CD4-positive, alpha-beta T cell treated with Interleukin-1 beta for 1 hour (primary cell): ENCODE measurements at regions not wholly inside any gene's neighbourhood (a gene's known extent, or its start where the extent isn't known, plus 50 kb on each side); places are given as distances from the start of the nearest gene placed in this dataset.
A peak's percentile ranks its signal among the peaks of the same experiment; 100 is the strongest.

Experiments
- DNase-seq, 2 donors: peaks; one replicate each; pipeline ENCODE4 v3.0.0-alpha.2; 2020 to 2022

DNA sequence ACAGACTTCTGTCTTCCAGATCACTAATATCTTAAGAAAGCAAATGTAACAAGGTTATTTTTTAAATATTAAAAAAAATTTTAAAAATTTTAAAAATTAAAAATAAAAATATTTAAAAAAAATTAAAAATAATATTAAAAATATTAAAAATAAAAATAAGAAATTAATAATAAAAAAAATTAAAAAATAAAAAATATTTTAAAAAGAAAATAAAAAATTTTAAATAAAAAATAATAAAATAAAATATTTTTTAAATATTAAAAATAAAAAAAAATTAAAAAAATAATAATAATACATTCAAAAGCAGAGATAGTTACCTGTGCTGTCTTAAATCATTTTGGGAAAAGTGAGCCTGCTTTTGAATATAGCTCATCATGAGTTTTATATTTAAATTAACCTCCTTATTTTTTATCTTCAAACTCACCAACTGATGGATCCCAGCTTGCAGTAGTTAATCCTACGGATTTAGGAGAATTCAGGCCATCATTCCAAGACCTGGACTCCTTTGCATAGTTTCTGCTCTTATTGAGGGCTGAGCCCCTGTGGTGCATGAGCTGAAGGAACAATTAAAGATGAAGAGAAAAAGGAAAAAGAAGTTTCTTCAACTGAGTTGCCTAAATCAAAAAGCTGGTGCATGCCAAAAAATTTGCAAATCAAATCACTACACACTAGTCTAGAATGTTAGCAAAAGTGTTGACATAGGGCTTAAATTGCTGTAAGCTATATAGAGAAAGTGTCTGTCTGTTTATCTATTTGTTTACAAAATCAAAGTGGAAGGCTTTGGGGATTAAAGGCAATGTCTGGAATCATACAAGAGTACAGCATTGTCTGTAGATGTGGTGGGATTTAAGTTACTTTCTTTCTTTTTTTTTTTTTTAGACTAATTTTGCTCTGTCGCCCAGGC, 50.5 kb upstream of the ZNF438 start:
- DNase-seq, result no peak

- peak; percentile 48 to 67 for DNase-seq
Measured at GRCh38 chr10:31083765-31084184, 52.1 kb upstream of the ZNF438 start.

DNA sequence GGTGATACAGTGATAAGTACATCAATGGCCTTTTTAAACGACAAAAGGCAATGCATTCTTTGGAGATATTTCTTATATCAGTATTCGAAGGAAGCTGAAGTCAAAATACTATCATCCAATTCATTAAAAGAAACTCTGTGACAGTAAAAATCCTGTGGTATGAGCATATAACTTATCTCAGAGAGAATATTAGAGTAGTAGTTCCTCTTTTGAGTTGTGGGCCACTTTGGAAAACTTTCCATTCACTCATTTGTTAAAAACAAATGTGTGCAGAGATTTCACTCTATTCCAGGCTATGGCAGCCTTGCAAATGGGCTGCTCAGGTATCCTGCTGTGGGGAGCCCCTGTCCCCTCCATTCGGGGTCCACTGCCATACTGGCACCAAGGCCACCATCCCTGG, 55.3 kb upstream of the ZNF438 start:
- no peak for DNase-seq

DNA sequence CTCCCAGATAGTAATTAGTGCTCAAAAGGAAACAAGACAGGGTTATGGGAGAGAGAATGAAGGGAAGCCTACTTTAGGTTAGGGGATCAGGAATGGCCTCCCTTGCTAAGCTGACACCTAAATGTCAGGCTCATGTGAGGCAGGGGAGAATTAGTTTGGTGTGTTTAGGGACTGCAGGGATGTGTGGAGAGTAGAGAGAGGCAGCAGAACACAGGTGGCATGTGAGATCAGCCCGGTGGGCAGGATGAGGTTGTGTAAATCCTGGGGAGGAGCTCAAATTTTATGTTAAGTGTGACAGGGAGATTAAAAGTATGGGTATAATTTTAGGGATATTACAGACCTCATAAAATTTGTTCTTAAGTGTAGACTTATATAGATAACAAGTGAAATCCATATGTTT, 56.2 kb upstream of the ZNF438 start:
- DNase-seq, result no peak

DNA sequence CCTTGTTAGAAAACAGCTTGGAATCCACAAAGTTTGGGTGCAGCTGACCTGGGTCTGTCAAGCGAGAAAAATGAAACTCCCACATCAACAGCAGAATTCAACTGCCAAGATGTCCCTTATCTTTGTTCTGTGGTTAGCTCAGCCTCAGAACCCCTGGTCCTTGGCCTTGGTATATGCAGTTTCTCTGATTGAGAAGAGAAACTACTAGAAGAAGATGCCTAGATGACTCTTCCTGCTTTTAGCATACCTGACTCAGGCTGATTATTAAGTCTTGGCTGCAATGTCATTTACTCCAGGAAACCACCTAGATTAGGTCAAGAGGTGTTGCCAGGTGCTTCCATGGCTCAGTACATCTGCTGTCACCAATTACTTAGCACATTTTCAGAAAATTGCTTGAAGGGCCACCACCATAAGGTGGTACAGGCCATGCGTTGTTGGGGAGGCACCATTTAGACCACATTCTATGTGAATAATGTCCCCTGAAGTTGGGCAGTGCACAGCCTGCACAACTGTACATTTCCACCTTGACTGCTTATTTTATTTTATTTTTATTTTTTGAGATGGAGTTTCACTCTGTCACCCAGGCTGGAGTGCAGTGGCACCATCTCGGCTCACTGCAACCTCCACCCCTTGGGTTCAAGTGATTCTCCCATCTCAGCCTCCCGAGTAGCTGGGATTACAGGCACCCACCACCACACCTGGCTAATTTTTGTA, 59.4 kb upstream of the ZNF438 start:
- peak in 1 of 2 donors; percentile 5 for DNase-seq

DNA sequence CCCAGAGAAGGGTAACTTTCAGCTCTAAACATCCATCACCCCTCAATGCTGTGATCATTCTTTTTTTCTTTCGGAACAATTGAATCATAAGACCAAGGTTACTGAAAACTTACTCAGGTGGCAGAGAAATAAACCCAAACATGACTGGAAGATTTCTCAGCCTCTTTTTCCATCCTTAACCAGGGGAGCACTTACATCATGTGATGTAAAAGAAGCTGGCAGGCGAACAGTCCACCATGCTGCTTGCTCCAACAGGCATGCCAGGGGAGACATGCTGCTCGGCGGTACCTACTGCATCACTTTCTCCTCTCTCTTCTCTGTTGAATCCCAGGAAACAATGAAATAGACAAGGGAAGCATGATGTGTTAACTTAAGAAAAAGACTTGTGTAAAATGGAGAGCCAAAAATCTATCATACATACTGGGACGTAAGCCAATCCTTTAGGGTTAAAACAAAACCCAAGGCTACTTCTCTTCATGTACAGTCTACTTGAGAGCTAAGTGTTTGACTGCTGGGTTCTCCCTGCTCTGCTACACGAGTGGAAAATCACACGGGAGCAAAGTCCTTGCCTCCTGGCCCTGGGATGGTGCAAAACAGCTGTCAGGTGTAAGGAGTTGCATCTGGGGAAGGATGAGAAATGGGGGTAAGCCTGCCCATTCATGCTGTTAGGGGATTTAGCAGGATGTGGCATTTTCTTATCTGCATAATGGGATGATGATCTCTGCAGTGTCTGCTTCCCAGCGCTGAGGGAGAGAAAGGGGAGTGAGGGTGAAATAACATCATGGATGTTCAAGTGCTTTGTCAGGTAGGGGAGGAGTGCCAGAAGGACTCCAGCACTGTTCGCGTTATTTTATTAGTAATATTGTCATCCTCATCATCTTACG, 64.3 kb upstream of the ZNF438 start:
- DNase-seq, result no peak

DNA sequence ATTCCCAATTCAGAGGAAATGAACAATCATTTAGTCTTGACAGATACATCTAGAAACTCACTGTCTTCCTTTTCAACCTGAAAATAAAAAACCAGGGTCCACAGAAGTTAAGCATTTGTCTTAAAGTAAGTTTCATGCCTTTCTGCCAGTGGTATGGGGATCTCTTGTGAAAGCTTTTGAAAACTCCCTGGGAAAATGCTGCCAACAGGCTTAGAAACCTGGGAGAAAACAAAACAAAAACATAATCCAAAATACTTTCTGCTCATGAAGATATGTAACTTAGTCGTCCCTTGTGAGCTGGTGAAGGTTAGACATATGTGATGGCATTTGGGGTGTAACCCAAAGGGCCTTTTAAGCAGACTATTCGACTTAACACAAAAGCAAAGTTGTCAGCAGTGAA, 66.4 kb upstream of the ZNF438 start:
- no peak for DNase-seq

- DNase-seq, result no peak
Measured at GRCh38 chr10:31099094-31099493, 67.4 kb upstream of the ZNF438 start.

DNA sequence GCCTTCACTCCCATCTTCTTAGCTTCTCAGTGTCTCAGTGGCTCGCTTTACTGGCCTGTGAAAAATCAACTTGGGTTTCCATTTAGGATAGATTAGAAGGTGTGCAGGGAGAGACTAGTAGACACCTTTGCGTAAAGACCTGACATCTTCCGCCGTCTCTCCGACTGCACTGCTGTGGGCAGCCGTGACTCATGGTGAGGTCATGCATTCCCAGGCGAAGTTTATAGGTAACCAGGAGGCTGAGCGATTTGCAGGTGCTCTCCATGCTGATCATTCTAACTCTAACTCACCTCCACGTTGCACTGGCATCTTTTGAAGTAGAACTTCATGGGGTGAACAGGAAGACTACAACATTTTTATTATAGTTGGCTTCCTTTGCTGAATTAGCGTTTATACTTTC, 68.0 kb upstream of the ZNF438 start:
- no peak for DNase-seq

GRCh38 chr10:31100115-31100601, 68.5 kb upstream of the ZNF438 start:
- no peak for DNase-seq

GRCh38 chr10:31100662-31101061, 69.0 kb upstream of the ZNF438 start:
- no peak for DNase-seq

DNA sequence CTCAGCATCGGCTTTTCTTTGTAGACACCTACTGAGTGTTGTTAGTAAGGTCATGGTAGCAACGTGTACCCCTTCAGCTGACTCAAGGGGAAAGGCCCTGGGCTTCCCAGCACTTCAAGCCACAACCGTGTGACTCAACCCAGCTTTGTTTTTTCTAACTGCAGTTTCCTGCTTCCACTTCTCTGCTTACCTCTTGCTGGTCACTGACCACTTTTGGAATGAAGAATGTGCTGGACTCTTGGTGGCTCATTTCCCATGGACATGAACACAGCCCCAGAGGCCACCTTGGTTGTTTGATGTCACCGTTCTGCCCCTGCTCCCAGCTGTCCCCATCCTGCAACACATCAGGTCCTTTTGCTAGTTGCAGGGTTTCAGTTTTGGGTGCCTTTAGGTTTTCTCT, 69.5 kb upstream of the ZNF438 start:
- DNase-seq, result peak in 1 of 2 donors; percentile 5

- DNase-seq, result no peak
Measured at GRCh38 chr10:31102421-31102820, 70.8 kb upstream of the ZNF438 start.

DNA sequence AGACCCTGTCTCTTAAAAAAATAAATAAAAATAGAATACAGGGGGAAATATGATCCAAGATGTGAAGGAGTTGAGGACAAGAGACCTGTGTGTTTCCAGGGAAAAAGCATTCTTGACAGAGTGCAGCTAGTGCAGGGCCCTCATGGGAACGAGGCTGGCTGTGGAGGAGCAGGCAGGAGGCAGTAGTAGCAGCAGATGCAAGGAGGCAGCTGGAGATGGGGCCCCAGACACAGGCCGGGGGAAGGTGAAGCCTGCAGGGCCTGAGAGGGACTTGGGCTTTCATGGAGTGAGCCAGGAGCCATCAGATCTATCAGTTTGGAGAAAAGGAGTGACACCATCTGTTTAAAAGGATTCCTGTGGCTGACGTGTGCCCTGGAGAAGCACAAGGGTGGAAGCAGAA, 71.4 kb upstream of the ZNF438 start:
- DNase-seq, result no peak

- no peak for DNase-seq
Measured at GRCh38 chr10:31112961-31113360, 81.3 kb upstream of the ZNF438 start.

DNA sequence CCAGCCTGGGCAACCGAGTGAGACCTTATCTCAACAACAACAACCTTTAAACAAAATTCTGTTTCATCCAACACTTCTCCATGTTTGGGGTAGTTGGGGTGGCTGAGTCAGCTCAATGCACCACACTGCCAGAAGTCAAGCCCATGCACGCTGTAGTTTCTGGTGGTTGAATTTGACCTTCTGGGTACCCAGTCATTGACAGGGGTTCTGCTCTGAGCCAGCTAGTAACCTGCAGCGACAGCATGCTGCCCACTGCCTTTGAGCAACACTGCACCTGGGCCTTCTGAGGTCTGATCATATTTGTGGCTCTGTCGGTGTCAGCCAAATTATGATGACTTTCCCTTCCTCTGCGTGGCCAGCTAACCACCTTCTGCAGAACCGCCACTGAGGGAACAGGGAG, 84.6 kb upstream of the ZNF438 start:
- DNase-seq, result no peak

DNA sequence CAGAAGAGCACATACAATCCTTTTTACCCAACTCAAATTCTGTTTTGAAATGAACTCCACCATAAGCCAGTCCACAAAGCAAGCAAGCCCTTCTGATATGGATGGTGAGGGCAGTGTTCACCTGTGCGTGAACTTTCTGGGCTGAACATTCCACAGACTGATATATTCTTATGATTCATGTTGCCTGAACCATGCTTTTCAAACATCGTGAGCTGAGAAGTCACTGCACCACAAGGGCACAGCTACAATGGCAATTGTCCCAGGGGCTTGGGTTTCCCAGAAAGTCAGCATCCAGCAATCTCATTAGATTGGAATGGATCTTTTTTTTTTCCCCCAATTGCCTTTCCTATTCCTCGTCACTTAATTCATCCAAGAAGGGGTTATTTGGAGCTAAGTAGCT, 86.9 kb upstream of the ZNF438 start:
- no peak for DNase-seq

DNA sequence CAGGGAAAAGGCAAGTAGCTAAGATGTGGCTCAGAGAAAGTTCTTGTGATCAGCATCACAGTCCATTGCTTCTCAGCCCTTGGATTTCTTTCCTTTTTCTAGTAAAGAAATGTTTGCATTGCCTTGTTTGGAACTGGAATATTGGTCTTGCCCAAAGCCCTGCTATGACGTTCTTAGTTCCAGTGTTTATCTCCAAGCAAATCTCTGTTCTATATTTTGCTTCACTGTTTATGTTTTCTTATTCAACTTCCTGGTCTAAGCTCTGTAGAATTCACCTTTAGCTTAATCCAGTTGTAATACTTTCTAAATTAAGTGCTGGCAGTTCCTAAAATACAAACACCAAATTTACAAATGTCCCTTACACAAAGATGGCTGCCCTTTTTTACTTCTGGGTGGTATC, 88.7 kb upstream of the ZNF438 start:
- no peak for DNase-seq

DNA sequence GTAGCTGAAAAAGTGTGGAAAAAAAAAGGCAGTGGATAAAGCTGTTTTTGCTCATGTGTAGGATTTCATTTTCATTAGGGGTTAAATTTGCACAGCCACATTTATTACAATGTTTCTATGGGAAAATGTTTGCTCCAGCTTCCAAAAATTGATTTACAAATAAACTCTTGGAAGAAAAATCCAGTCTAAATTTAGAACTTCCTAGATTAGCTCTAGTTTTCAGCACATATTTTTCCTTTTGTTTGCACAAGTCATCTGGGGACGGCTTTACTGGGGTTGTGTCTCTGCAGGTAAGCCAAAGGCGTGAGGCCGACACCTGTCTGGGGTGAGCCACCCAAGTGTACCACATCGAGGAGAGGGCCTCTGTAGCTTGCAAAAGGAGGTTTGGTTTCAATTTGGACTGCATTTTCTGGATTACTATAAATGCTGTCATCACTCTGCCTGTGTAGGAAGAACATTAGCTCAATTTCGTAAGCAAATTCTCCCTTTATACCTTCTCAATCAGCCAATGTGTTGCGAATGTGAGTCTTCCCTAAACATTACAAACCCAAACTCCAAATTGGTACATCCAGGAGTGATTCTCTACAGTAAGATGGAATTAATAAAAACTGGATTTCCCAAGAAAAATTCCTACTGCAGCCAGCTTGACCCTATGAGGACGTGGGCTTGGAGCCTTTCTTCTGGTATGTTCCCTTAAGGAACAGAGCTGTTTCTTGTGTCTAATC, 89.5 kb upstream of the ZNF438 start:
- no peak for DNase-seq

- no peak for DNase-seq
Measured at GRCh38 chr10:31121757-31122577, 90.3 kb upstream of the ZNF438 start.

DNA sequence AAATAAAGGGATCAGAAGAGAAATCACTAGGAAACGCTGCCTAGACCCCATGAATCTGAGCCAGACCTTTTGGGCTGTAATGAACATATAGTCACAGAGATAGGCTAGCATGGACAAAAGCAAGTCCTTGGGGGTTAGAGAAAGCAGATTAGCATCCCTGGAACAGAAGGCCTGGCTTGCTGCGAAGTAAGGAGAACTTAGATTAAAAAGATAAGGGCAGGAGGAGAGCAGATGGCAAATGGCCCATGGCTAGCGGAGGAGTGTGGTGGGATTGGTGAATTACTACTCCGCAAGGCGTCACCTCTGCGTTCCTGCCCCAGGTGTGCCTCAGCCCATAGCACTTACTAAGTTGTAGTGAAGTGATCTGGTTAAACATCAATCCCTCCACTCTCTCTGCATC, 92.3 kb upstream of the ZNF438 start:
- DNase-seq, result no peak

- no peak for DNase-seq
Measured at GRCh38 chr10:31124852-31125251, 93.2 kb upstream of the ZNF438 start.
